HEK293 (cell line): ENCODE measurements at regions not wholly inside any gene's neighbourhood (a gene's known extent, or its start where the extent isn't known, plus 50 kb on each side); places are given as distances from the start of the nearest gene placed in this dataset.

Source experiments
- CTCF ChIA-PET: fragments of 350-600 bp; formaldehyde crosslinking; extraction: SDS; loops from one replicate; lab custom pipeline; 2021; ENCODE audit warnings: antibody characterized with exemption; lab: Yijun Ruan, JAX
- POLR2A ChIA-PET: fragments of 300-600 bp; formaldehyde crosslinking; extraction: SDS; loops from one replicate; lab custom pipeline; 2020; ENCODE audit warnings: antibody characterized with exemption, inconsistent platforms; lab: Yijun Ruan, JAX
- H3K27ac ChIP-seq: fragments of 200-500 bp; sonication (Bioruptor generic); 2 replicates; pipeline ENCODE4 v1.5.1; 2014; ENCODE audit warnings: low read depth, low read length, control low read depth, inconsistent platforms; ENCODE audit errors: extremely low read depth
- H3K36me3 ChIP-seq, 2 experiments: fragments of 200-500 bp in 1 of 2; sonication (Bioruptor generic) in 1 of 2; 1 replicate in 1 of 2; 2 replicates in 1 of 2; pipeline ENCODE4 v1.5.1; 2014 to 2017; ENCODE audit warnings: inconsistent platforms in 2 of 2, low read length in 2 of 2; ENCODE audit not compliant: control insufficient read depth in 2 of 2, insufficient read depth in 1 of 2
- H3K4me1 ChIP-seq: fragments of 200-500 bp; sonication (Bioruptor generic); 2 replicates; pipeline ENCODE4 v1.5.1; 2014; ENCODE audit warnings: mild to moderate bottlenecking, low read length, inconsistent platforms; ENCODE audit not compliant: control insufficient read depth, insufficient read depth
- H3K4me3 ChIP-seq: 2 replicates; pipeline ENCODE4 v1.5.1; 2011; ENCODE audit warnings: low read depth, mild to moderate bottlenecking, control low read depth, low read length, moderate library complexity
- H3K9me3 ChIP-seq: fragments of 200-500 bp; sonication (Bioruptor generic); 2 replicates; pipeline ENCODE4 v1.5.1; 2014; ENCODE audit warnings: low read depth, low read length, inconsistent platforms; ENCODE audit not compliant: control insufficient read depth, insufficient read depth
- BCL11B ChIP-seq: fragments of 450-650 bp; formaldehyde crosslinking; IDR thresholded peaks from 2 replicates; pipeline ENCODE4 v1.5.1; 2016; ENCODE audit warnings: low read depth, missing biosample characterization, missing genetic modification characterization
- EGR2 ChIP-seq: fragments of 450-650 bp; formaldehyde crosslinking; IDR thresholded peaks from 2 replicates; pipeline ENCODE4 v1.5.1; 2016; ENCODE audit warnings: low read depth, missing biosample characterization, missing genetic modification characterization
- HOXD13 ChIP-seq: sonication (generic); formaldehyde crosslinking; IDR thresholded peaks from 2 replicates; pipeline ENCODE4 v1.8.0; 2022; ENCODE audit warnings: missing genetic modification reagents, borderline replicate concordance
- KLF8 ChIP-seq: fragments of 450-650 bp; formaldehyde crosslinking; IDR thresholded peaks from 2 replicates; pipeline ENCODE4 v1.5.1; 2016; ENCODE audit warnings: missing biosample characterization, missing genetic modification characterization
- KLF9 ChIP-seq: fragments of 450-650 bp; formaldehyde crosslinking; IDR thresholded peaks from 2 replicates; pipeline ENCODE4 v1.5.1; 2016; ENCODE audit warnings: missing biosample characterization, missing genetic modification characterization, low read depth
- MEIS1 ChIP-seq: sonication (generic); formaldehyde crosslinking; IDR thresholded peaks from 2 replicates; pipeline ENCODE4 v1.8.1; 2022; ENCODE audit warnings: missing genetic modification reagents, mild to moderate bottlenecking, borderline replicate concordance
- MZF1 ChIP-seq: fragments of 450-650 bp; formaldehyde crosslinking; IDR thresholded peaks from 2 replicates; pipeline ENCODE4 v1.5.1; 2017; ENCODE audit warnings: missing biosample characterization, missing genetic modification characterization, borderline replicate concordance
- OVOL3 ChIP-seq: fragments of 450-650 bp; formaldehyde crosslinking; IDR thresholded peaks from 2 replicates; pipeline ENCODE4 v1.5.1; 2016; ENCODE audit warnings: missing biosample characterization, missing genetic modification characterization
- PRDM10 ChIP-seq: fragments of 450-650 bp; formaldehyde crosslinking; IDR thresholded peaks from 2 replicates; pipeline ENCODE4 v1.5.1; 2016; ENCODE audit warnings: missing biosample characterization, missing genetic modification characterization
- SCRT1 ChIP-seq: fragments of 450-650 bp; formaldehyde crosslinking; IDR thresholded peaks from 2 replicates; pipeline ENCODE4 v1.5.1; 2016; ENCODE audit warnings: missing biosample characterization, missing genetic modification characterization, borderline replicate concordance
- YY1 ChIP-seq: fragments of 450-650 bp; formaldehyde crosslinking; IDR thresholded peaks from 2 replicates; pipeline ENCODE4 v1.5.1; 2018; ENCODE audit warnings: missing biosample characterization, missing genetic modification characterization
- ZBTB17 ChIP-seq: fragments of 450-650 bp; formaldehyde crosslinking; IDR thresholded peaks from 2 replicates; pipeline ENCODE4 v1.5.1; 2016; ENCODE audit warnings: missing biosample characterization, missing genetic modification characterization
- ZFP3 ChIP-seq: fragments of 450-650 bp; formaldehyde crosslinking; IDR thresholded peaks from 2 replicates; pipeline ENCODE4 v1.5.1; 2016; ENCODE audit warnings: low read depth, missing biosample characterization, missing genetic modification characterization
- ZFP41 ChIP-seq: fragments of 450-650 bp; formaldehyde crosslinking; IDR thresholded peaks from 2 replicates; pipeline ENCODE4 v1.5.1; 2016; ENCODE audit warnings: missing biosample characterization, missing genetic modification characterization, borderline replicate concordance
- ZNF121 ChIP-seq: fragments of 450-650 bp; formaldehyde crosslinking; IDR thresholded peaks from 2 replicates; pipeline ENCODE4 v1.5.1; 2016; ENCODE audit warnings: missing biosample characterization, missing genetic modification characterization
- ZNF132 ChIP-seq: fragments of 450-650 bp; formaldehyde crosslinking; IDR thresholded peaks from 2 replicates; pipeline ENCODE4 v1.5.1; 2017; ENCODE audit warnings: missing biosample characterization, missing genetic modification characterization, borderline replicate concordance
- ZNF133 ChIP-seq: fragments of 450-650 bp; formaldehyde crosslinking; IDR thresholded peaks from 2 replicates; pipeline ENCODE4 v1.5.1; 2016; ENCODE audit warnings: missing biosample characterization, missing genetic modification characterization
- ZNF140 ChIP-seq: fragments of 450-650 bp; formaldehyde crosslinking; IDR thresholded peaks from 2 replicates; pipeline ENCODE4 v1.5.1; 2016; ENCODE audit warnings: missing biosample characterization, missing genetic modification characterization
- ZNF155 ChIP-seq: fragments of 450-650 bp; formaldehyde crosslinking; IDR thresholded peaks from 2 replicates; pipeline ENCODE4 v1.5.1; 2016; ENCODE audit warnings: missing biosample characterization, missing genetic modification characterization
- ZNF169 ChIP-seq: fragments of 450-650 bp; formaldehyde crosslinking; IDR thresholded peaks from 2 replicates; pipeline ENCODE4 v1.5.1; 2016; ENCODE audit warnings: missing biosample characterization, missing genetic modification characterization
- ZNF214 ChIP-seq: fragments of 450-650 bp; formaldehyde crosslinking; IDR thresholded peaks from 2 replicates; pipeline ENCODE4 v1.5.1; 2017; ENCODE audit warnings: missing biosample characterization, mild to moderate bottlenecking, missing genetic modification characterization, borderline replicate concordance
- ZNF239 ChIP-seq: fragments of 450-650 bp; formaldehyde crosslinking; IDR thresholded peaks from 2 replicates; pipeline ENCODE4 v1.5.1; 2016; ENCODE audit warnings: missing biosample characterization, missing genetic modification characterization
- ZNF391 ChIP-seq: fragments of 450-650 bp; formaldehyde crosslinking; IDR thresholded peaks from 2 replicates; pipeline ENCODE4 v1.5.1; 2016; ENCODE audit warnings: low read depth, missing biosample characterization, missing genetic modification characterization, borderline replicate concordance
- ZNF48 ChIP-seq: fragments of 450-650 bp; formaldehyde crosslinking; IDR thresholded peaks from 2 replicates; pipeline ENCODE4 v1.5.1; 2016; ENCODE audit warnings: missing biosample characterization, missing genetic modification characterization
- ZNF558 ChIP-seq: fragments of 450-650 bp; formaldehyde crosslinking; IDR thresholded peaks from 2 replicates; pipeline ENCODE4 v1.5.1; 2016; ENCODE audit warnings: missing biosample characterization, missing genetic modification characterization
- ZNF571 ChIP-seq: fragments of 450-650 bp; formaldehyde crosslinking; IDR thresholded peaks from 2 replicates; pipeline ENCODE4 v1.5.0; 2017; ENCODE audit warnings: missing biosample characterization, missing genetic modification characterization
- ZNF596 ChIP-seq: fragments of 450-650 bp; IDR thresholded peaks from 2 replicates; pipeline ENCODE4 v1.5.0; 2018; ENCODE audit warnings: missing biosample characterization, mild to moderate bottlenecking, missing genetic modification characterization, moderate library complexity
- ZNF670 ChIP-seq: fragments of 450-650 bp; formaldehyde crosslinking; IDR thresholded peaks from 2 replicates; pipeline ENCODE4 v1.5.1; 2016; ENCODE audit warnings: missing biosample characterization, missing genetic modification characterization, low read depth
- ZNF692 ChIP-seq: fragments of 450-650 bp; formaldehyde crosslinking; IDR thresholded peaks from 2 replicates; pipeline ENCODE4 v1.5.1; 2016; ENCODE audit warnings: missing biosample characterization, missing genetic modification characterization
- ZNF843 ChIP-seq: fragments of 450-650 bp; formaldehyde crosslinking; IDR thresholded peaks from 2 replicates; pipeline ENCODE4 v1.5.1; 2016; ENCODE audit warnings: missing biosample characterization, missing genetic modification characterization
- TF ChIP-seq, protein P1 (sequence below): fragments of 450-650 bp; formaldehyde crosslinking; IDR thresholded peaks from 2 replicates; pipeline ENCODE4 v1.5.1; 2016; ENCODE audit warnings: missing biosample characterization, missing genetic modification characterization, low read depth

DNA sequence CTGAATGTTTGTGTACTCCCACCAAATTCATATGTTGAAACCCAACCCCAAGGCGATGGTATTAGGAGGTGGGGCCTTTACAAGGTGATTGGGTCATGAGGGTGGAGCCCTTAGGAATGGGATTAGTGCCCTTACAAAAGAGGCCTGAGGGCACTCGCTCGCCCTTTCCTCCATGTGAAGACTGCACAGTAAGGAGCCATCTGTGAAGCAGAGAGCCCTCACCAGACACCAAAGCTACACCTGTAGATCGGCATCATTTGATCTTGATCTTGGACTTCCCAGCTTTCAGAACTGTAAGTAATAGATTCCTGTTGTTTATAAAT, 62.9 kb upstream of the FZD7 start:
- Histone ChIP-seq H3K27ac (no peak overlapping the region), H3K4me3 (no peak overlapping the region), H3K36me3 (no peaks in the 10 kb centered on the region), H3K4me1 (no peaks in the 10 kb centered on the region), H3K9me3 (no peaks in the 10 kb centered on the region)
- TF ChIP-seq ZNF391 (tag by site-specific recombination) (no peak), ZNF214 (tag by site-specific recombination) (no peak), ZNF239 (tag by site-specific recombination) (no peak), ZNF596 (tag by site-specific recombination) (no peak), ZNF558 (tag by site-specific recombination) (no peak), HOXD13 (CRISPR knock-in tag) (no peak), ZNF169 (tag by site-specific recombination) (no peak), ZNF140 (tag by site-specific recombination) (no peak), ZNF571 (no peak), YY1 (tag by site-specific recombination) (no peak), ZFP41 (no peak), KLF8 (tag by site-specific recombination) (no peak), ZNF133 (no peak), MZF1 (no peak), ZNF132 (tag by site-specific recombination) (no peak)
- TF ChIP-seq, all 188 proteins: peak for 0
- POLR2A ChIA-PET = no interaction called here
- CTCF ChIA-PET = no interaction called here

- no peaks in the 10 kb centered on the region for H3K36me3 ChIP-seq
- no peaks in the 10 kb centered on the region for H3K4me1 ChIP-seq
- POLR2A ChIA-PET = interaction anchor here (0.6 kb wide), 1 partner anchor 129 kb away, joined by 3 read pairs; no protein-coding TSS in a partner anchor
- no peak overlapping the region for H3K4me3 ChIP-seq
- H3K27ac ChIP-seq = no peak overlapping the region
- CTCF ChIA-PET = no interaction called here
- no peaks in the 10 kb centered on the region for H3K9me3 ChIP-seq
- no peak for TF ChIP-seq SCRT1 (tag by site-specific recombination)
- no peak for TF ChIP-seq ZFP41
- no peak for TF ChIP-seq ZNF692 (tag by site-specific recombination)
- TF ChIP-seq ZNF48 = no peak
- TF ChIP-seq PRDM10 (tag by site-specific recombination) = no peak
- no peak for TF ChIP-seq EGR2 (tag by site-specific recombination)
- TF ChIP-seq MEIS1 (CRISPR knock-in tag) = no peak
- TF ChIP-seq, protein P1, sequence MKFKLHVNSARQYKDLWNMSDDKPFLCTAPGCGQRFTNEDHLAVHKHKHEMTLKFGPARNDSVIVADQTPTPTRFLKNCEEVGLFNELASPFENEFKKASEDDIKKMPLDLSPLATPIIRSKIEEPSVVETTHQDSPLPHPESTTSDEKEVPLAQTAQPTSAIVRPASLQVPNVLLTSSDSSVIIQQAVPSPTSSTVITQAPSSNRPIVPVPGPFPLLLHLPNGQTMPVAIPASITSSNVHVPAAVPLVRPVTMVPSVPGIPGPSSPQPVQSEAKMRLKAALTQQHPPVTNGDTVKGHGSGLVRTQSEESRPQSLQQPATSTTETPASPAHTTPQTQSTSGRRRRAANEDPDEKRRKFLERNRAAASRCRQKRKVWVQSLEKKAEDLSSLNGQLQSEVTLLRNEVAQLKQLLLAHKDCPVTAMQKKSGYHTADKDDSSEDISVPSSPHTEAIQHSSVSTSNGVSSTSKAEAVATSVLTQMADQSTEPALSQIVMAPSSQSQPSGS (tag by site-specific recombination) = no peak
- no peak for TF ChIP-seq ZNF121 (tag by site-specific recombination)
- TF ChIP-seq ZNF670 (tag by site-specific recombination) = no peak
- TF ChIP-seq KLF9 (tag by site-specific recombination) = no peak
- no peak for TF ChIP-seq BCL11B (tag by site-specific recombination)
- no peak for TF ChIP-seq ZFP3
- no peak for TF ChIP-seq ZNF155 (tag by site-specific recombination)
- TF ChIP-seq OVOL3 (tag by site-specific recombination) = no peak
- no peak for TF ChIP-seq ZNF843 (tag by site-specific recombination)
- TF ChIP-seq ZBTB17 (tag by site-specific recombination) = no peak
Observed at GRCh38 chr2:201971531-201972228, 62.0 kb upstream of the FZD7 start.
